Thyroid gland (tissue), 4 donors: ENCODE measurements at regions not wholly inside any gene's neighbourhood (a gene's known extent, or its start where the extent isn't known, plus 50 kb on each side); places are given as distances from the start of the nearest gene placed in this dataset.
"Not testable (repeated sequence)": the region's sequence is repeated elsewhere in the genome, so short reads cannot be mapped to it uniquely, and the experiment has no call there.

ENCODE experiments used
- DNase-seq, 2 donors: peaks; one replicate each; pipeline ENCODE4 v3.0.0-alpha.2; 2019
- H3K27ac ChIP-seq, 3 donors: fragments of 200-600 bp; sonication (generic); 1 replicate in 2 of 3; 2 replicates in 1 of 3; pipeline ENCODE4 v1.5.1; 2016 to 2019; ENCODE audit warnings: mild to moderate bottlenecking in 1 of 3, moderate library complexity in 1 of 3
- H3K27me3 ChIP-seq: fragments of 200-600 bp; sonication (generic); one replicate; pipeline ENCODE4 v1.5.1; 2019
- H3K36me3 ChIP-seq, 2 donors: fragments of 200-600 bp; sonication (generic); one replicate each; pipeline ENCODE4 v1.5.1; 2016 to 2019
- H3K4me1 ChIP-seq, 2 donors: fragments of 200-600 bp; sonication (generic); one replicate each; pipeline ENCODE4 v1.5.1; 2017 to 2019
- H3K4me3 ChIP-seq, 3 donors: fragments of 200-600 bp; sonication (generic); replicated peaks in 1 of 3; 1 replicate in 2 of 3; 2 replicates in 1 of 3; pipeline ENCODE4 v1.5.1; 2016; ENCODE audit warnings: mild to moderate bottlenecking in 1 of 3
- H3K9me3 ChIP-seq: fragments of 200-600 bp; sonication (generic); one replicate; pipeline ENCODE4 v1.5.1; 2017
- CTCF ChIP-seq, 6 experiments: fragments of 200-600 bp in 3 of 6; fragments of 450-650 bp in 3 of 6; sonication (generic) in 3 of 6; IDR thresholded peaks; one replicate each; pipeline ENCODE4 v1.5.1; 2016 to 2019; ENCODE audit warnings: antibody characterized with exemption in 6 of 6, mild to moderate bottlenecking in 2 of 6, inconsistent platforms in 1 of 6, moderate library complexity in 1 of 6
- POLR2A ChIP-seq, 2 donors: fragments of 450-650 bp; IDR thresholded peaks; one replicate each; pipeline ENCODE4 v1.6.1; 2017; ENCODE audit warnings: antibody characterized with exemption in 2 of 2, mild to moderate bottlenecking in 2 of 2, moderate library complexity in 1 of 2
- WGBS, 2 donors: methylation state at CpG; one replicate each; pipeline ENCODE4 v1.1.5; 2017; 5-methylcytosine and 5-hydroxymethylcytosine counted together
- intact Hi-C: fragments of 100-400 bp; cut with DNase I; formaldehyde crosslinking; loops from one replicate; pipeline ENCODE4 v1.15.1; 2023

DNA sequence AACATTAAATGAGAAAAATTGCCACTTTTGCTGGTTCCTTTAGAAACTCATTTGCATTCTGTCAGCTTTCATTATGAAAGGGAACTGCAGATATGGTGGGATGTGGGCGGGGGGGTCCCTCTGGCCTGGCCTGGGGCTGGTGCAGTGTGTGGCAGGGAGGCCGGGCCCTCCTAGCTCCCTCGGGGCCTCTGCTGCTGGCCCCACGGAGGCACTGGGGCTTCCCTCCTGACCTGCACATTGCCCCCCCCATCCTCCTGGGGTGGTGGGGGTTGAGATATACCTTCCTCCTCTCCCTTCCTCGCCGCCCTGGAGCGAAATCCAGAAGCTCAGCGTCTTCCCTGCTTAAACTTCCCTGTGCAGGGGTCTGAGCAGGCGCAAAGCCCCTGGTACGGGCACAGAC lies 1005.9 kb downstream of the BRD1 start:
- WGBS, 2 donors, result 87 to 94% methylated on average over 7 to 10 of the region's 10 CpGs
- intact Hi-C loops, result no loop called here
- H3K4me1 ChIP-seq, result no peaks in the 10 kb centered on the region
- H3K27ac ChIP-seq, result no peak overlapping the region
- H3K27me3 ChIP-seq, result no peaks in the 10 kb centered on the region
- no peak overlapping the region for H3K4me3 ChIP-seq
- no peaks in the 10 kb centered on the region for H3K9me3 ChIP-seq
- no peak for TF ChIP-seq CTCF (IDR thresholded peaks at IDR 0.05)
- H3K36me3 ChIP-seq, result no peaks in the 10 kb centered on the region
- no peak for DNase-seq

- H3K27me3 ChIP-seq, result no peaks in the 10 kb centered on the region
- no peak for DNase-seq
- TF ChIP-seq POLR2A (IDR thresholded peaks at IDR 0.05), result no peak
- no peak for TF ChIP-seq CTCF (IDR thresholded peaks at IDR 0.05)
Measured at GRCh38 chr22:48821346-48821690, 1006.4 kb downstream of the BRD1 start.

GRCh38 chr22:48820481-48821345 lies 1007.0 kb downstream of the BRD1 start:
- intact Hi-C loops, result no loop called here
- Histone ChIP-seq H3K4me1 (no peaks in the 10 kb centered on the region), H3K27ac (no peak overlapping the region), H3K27me3 (no peaks in the 10 kb centered on the region), H3K36me3 (no peaks in the 10 kb centered on the region), H3K9me3 (no peaks in the 10 kb centered on the region), H3K4me3 (no peak overlapping the region)
- TF ChIP-seq CTCF (IDR thresholded peaks at IDR 0.05), result no peak
- no peak for TF ChIP-seq POLR2A (IDR thresholded peaks at IDR 0.05)
- DNase-seq, result no peak
- 82 to 83% methylated on average over 17 to 26 of the region's 27 CpGs for WGBS, 2 donors

More at GRCh38 chr22:48821346-48821690, 1006.4 kb downstream of the BRD1 start:
- 64 to 83% methylated on average over 2 to 7 of the region's 10 CpGs for WGBS, 2 donors
- H3K4me1 ChIP-seq, result no peaks in the 10 kb centered on the region
- no peak overlapping the region for H3K27ac ChIP-seq
- H3K4me3 ChIP-seq, result no peak overlapping the region
- no peaks in the 10 kb centered on the region for H3K9me3 ChIP-seq
- intact Hi-C loops, result no loop called here
- H3K36me3 ChIP-seq, result no peaks in the 10 kb centered on the region

DNA sequence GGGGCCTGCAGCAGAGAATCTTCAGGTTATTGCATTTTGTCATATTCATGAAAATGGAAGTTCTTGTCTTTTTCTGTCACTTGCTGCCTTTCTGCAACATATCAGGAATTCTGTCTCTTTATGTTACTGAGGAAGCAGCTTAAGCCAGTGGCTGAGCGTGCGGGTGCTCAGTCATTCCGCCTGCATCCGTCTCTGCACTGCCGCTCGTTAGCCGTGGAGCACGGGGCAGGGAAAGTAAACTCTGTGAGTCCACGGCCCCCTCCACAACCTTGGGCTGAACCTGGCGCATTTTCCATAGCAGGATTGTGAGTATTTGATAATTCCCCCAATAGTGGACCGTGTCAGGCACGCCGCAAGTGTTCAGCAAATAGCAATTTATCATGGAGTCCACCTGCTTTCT lies 1007.7 kb downstream of the BRD1 start:
- intact Hi-C loops, result no loop called here
- Histone ChIP-seq H3K4me3 (no peak overlapping the region), H3K36me3 (no peaks in the 10 kb centered on the region), H3K27ac (no peak overlapping the region), H3K27me3 (no peaks in the 10 kb centered on the region), H3K4me1 (no peaks in the 10 kb centered on the region), H3K9me3 (no peaks in the 10 kb centered on the region)
- TF ChIP-seq POLR2A (IDR thresholded peaks at IDR 0.05) (no peak), CTCF (IDR thresholded peaks at IDR 0.05) (no peak)
- 26 to 32% methylated on average over 12 to 13 of the region's 13 CpGs for WGBS, 2 donors
- no peak for DNase-seq

DNA sequence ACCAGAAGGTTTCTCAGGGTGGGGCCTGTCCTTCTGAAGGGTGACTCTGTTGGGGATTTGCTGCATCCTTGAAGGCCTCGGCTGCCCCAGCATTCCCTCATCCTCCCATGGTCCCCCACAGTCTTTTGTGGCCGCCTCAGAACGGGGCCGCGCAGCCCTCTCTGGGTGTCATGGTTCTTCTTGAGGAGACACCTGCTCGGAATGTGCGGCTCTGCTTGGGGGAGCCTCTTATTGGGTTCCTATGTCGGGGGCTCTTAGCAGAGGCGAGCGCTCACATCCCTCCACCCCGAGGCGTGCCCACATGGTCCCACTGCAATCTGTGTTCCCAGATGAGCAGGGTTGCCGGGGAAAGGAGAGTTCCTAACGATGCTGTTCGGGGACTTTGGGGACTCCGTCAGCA lies 1008.4 kb downstream of the BRD1 start:
- Histone ChIP-seq H3K27me3 (no peaks in the 10 kb centered on the region), H3K36me3 (no peaks in the 10 kb centered on the region), H3K4me3 (no peak overlapping the region), H3K4me1 (no peaks in the 10 kb centered on the region), H3K9me3 (no peaks in the 10 kb centered on the region), H3K27ac (no peak overlapping the region)
- intact Hi-C loops, result no loop called here
- WGBS, 2 donors, result 91 to 94% methylated on average over 16 of the region's 16 CpGs
- TF ChIP-seq CTCF (IDR thresholded peaks at IDR 0.05), result no peak
- TF ChIP-seq POLR2A (IDR thresholded peaks at IDR 0.05), result no peak
- DNase-seq, result no peak

GRCh38 chr22:48817491-48817890 lies 1010.2 kb downstream of the BRD1 start:
- intact Hi-C loops, DNase-seq, H3K4me1 ChIP-seq, H3K9me3 ChIP-seq, H3K36me3 ChIP-seq, H3K4me3 ChIP-seq, H3K27ac ChIP-seq, H3K27me3 ChIP-seq: not testable (repeated sequence)
- 83 to 89% methylated on average over 10 of the region's 10 CpGs for WGBS, 2 donors
